ENCODE measurements at regions not wholly inside any gene's neighbourhood (a gene's known extent, or its start where the extent isn't known, plus 50 kb on each side); places are given as distances from the start of the nearest gene placed in this dataset.

DNA sequence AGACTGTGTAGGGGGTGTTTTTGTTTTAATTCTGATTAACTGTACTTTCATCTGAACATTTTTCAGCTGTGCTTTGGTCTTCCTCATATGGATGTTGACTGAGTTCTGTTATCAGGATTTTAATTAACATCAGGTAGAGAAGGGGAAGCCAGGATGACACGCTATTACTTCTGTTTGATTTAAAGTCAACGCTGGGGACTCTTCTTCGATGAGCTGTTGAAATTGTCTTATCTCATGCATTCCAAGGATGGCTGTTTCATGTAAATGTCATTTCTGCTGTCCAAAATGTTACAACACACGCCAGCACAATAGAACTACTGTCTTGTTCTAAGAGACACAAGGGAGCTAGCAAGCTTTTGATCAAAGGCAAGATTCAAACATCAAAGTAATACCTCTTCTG is 263.3 kb upstream of the CDH5 start:
- no peak overlapping the region for H2AK5ac ChIP-seq (ENCODE audit: low read depth, low read length)
- H4K20me1 ChIP-seq (replicated peaks in 1 of 2; ENCODE audit: control insufficient read depth in 1 of 2, insufficient read depth in 2 of 2, low read length in 2 of 2) = no peaks in the 10 kb centered on the region
- no peak overlapping the region for H4K5ac ChIP-seq (ENCODE audit: insufficient read length, low read depth, low read length)
- H2BK15ac ChIP-seq (ENCODE audit: low read length) = no peak overlapping the region
- H3K14ac ChIP-seq (ENCODE audit: insufficient read length) = no peak overlapping the region
- no peak overlapping the region for H2AFZ ChIP-seq (ENCODE audit: low read length)
- no peak overlapping the region for H3K27ac ChIP-seq (ENCODE audit: low read depth, low read length)
- no peaks in the 10 kb centered on the region for H3K36me3 ChIP-seq (ENCODE audit: control insufficient read depth in 2 of 4, insufficient read depth in 4 of 4, low read length in 3 of 4)
- POLR2A ChIA-PET (ENCODE audit: partially characterized antibody) = no interaction called here
- WGBS, 2 experiments (ENCODE audit: extremely low coverage in 1 of 2, insufficient coverage in 1 of 2, insufficient read length in 1 of 2, insufficient replicate concordance in 2 of 2, low coverage in 1 of 2, low lambda C conversion rate in 2 of 2, missing lambda C conversion rate in 1 of 2) = 88% methylated on average over 4 of the region's 4 CpGs; no CpG with 5 or more reads in 1 of the 2 experiments
- H4K8ac ChIP-seq (ENCODE audit: extremely low read depth, insufficient read depth, low read length) = no peak overlapping the region
- no peak overlapping the region for H3K9ac ChIP-seq (replicated peaks in 1 of 4; ENCODE audit: extremely low read depth in 1 of 4, low read depth in 3 of 4, low read length in 3 of 4)
- H3K4ac ChIP-seq (replicated peaks; ENCODE audit: insufficient read length, low read depth, low read length) = no peak overlapping the region
- no peak overlapping the region for H3K23ac ChIP-seq (ENCODE audit: insufficient read length)
- H3K79me1 ChIP-seq (ENCODE audit: low read depth, low read length) = no peaks in the 10 kb centered on the region
- no peak overlapping the region for H2BK20ac ChIP-seq (ENCODE audit: low read length)
- DNase-seq (ENCODE audit: low read depth in 1 of 2, low spot score in 2 of 2) (no peak), FAIRE-seq (no peak)
- no peak overlapping the region for H3K4me2 ChIP-seq (ENCODE audit: insufficient read depth in 1 of 2, low read depth in 2 of 2, low read length in 2 of 2)
- no peak overlapping the region for H4K91ac ChIP-seq (replicated peaks; ENCODE audit: insufficient read length, low read length)
- H2BK120ac ChIP-seq (replicated peaks; ENCODE audit: low read depth, low read length) = no peak overlapping the region
- no peaks in the 10 kb centered on the region for H3K27me3 ChIP-seq (replicated peaks in 1 of 4; ENCODE audit: control insufficient read depth in 3 of 4, extremely low read depth in 1 of 4, insufficient read depth in 3 of 4, low read length in 3 of 4)
- H2BK5ac ChIP-seq (ENCODE audit: low read depth, low read length) = no peak overlapping the region
- no peaks in the 10 kb centered on the region for H3K23me2 ChIP-seq (ENCODE audit: low read depth, low read length)
- H3K9me3 ChIP-seq (ENCODE audit: insufficient read depth in 2 of 2, low read depth in 1 of 2, low read length in 1 of 2) = no peaks in the 10 kb centered on the region; a peak in 1 of 4 replicates
- H3K79me2 ChIP-seq (ENCODE audit: control insufficient read depth in 1 of 2, insufficient read depth in 2 of 2, low read length in 2 of 2) = no peaks in the 10 kb centered on the region
- CTCF ChIA-PET (ENCODE audit: partially characterized antibody) = interaction anchor here (0.8 to 2.2 kb wide), 5 partner anchors 10 to 25 kb away, joined by 3 to 10 read pairs (median 3); no protein-coding TSS in a partner anchor
- H2BK12ac ChIP-seq (ENCODE audit: low read depth, low read length) = no peak overlapping the region
- no peaks in the 10 kb centered on the region for H3K4me1 ChIP-seq (replicated peaks in 1 of 4; ENCODE audit: control insufficient read depth in 3 of 4, insufficient read depth in 4 of 4, low read length in 3 of 4)
- no peak overlapping the region for H3K56ac ChIP-seq (replicated peaks; ENCODE audit: insufficient read length, low read depth, low read length)
- no peak overlapping the region for H3K4me3 ChIP-seq (ENCODE audit: extremely low read depth in 1 of 4, insufficient read depth in 2 of 4, low read depth in 3 of 4, low read length in 4 of 4)
- no peak overlapping the region for H3K18ac ChIP-seq (ENCODE audit: extremely low read depth, low read length)
- TF ChIP-seq SUZ12 (IDR thresholded peaks at IDR 0.05; ENCODE audit: low read length) (no peak), NANOG (IDR thresholded peaks at IDR 0.05; ENCODE audit: insufficient read depth, low read depth, low read length, poor library complexity, severe bottlenecking) (no peak), RNF2 (IDR thresholded peaks at IDR 0.05; ENCODE audit: borderline replicate concordance, low read depth, low read length, missing control alignments, poor library complexity, severe bottlenecking) (no peak), BRCA1 (IDR thresholded peaks at IDR 0.05; ENCODE audit: low read depth, low read length) (no peak), HDAC2 (IDR thresholded peaks at IDR 0.05; ENCODE audit: borderline replicate concordance in 1 of 2, low read depth in 2 of 2, low read length in 2 of 2) (no peak), SIRT6 (IDR thresholded peaks at IDR 0.05; ENCODE audit: low read length) (no peak), TCF12 (IDR thresholded peaks at IDR 0.05; ENCODE audit: low read depth, low read length) (no peak), SRF (IDR thresholded peaks at IDR 0.05; ENCODE audit: low read depth, low read length) (no peak), POLR2AphosphoS5 (IDR thresholded peaks at IDR 0.05; ENCODE audit: low read depth, low read length) (no peak), TEAD4 (IDR thresholded peaks at IDR 0.05; ENCODE audit: low read depth, low read length) (no peak), JUND (IDR thresholded peaks at IDR 0.05; ENCODE audit: low read length) (no peak), E2F6 (IDR thresholded peaks at IDR 0.05) (no peak), CHD2 (IDR thresholded peaks at IDR 0.05; ENCODE audit: low read length) (no peak), SP4 (IDR thresholded peaks at IDR 0.05; ENCODE audit: low read length) (no peak), BCL11A (IDR thresholded peaks at IDR 0.05; ENCODE audit: low read depth in 2 of 2, low read length in 2 of 2) (no peak)

Data from H1 (cell line).